Sigmoid colon (tissue), 6 donors: ENCODE measurements at regions not wholly inside any gene's neighbourhood (a gene's known extent, or its start where the extent isn't known, plus 50 kb on each side); places are given as distances from the start of the nearest gene placed in this dataset.

Source experiments
- DNase-seq: peaks from one replicate; pipeline ENCODE4 v3.0.0-alpha.2; 2019
- H3K27ac ChIP-seq, 4 donors: fragments of 200-600 bp; sonication (generic); one replicate each; pipeline ENCODE4 v1.5.1; 2016 to 2019; ENCODE audit warnings: mild to moderate bottlenecking in 1 of 4
- H3K27me3 ChIP-seq, 3 donors: fragments of 200-600 bp; sonication (generic); one replicate each; pipeline ENCODE4 v1.5.1; 2019; ENCODE audit warnings: mild to moderate bottlenecking in 1 of 3
- H3K36me3 ChIP-seq, 4 donors: fragments of 200-600 bp; sonication (generic); one replicate each; pipeline ENCODE4 v1.5.1; 2016 to 2019
- H3K4me1 ChIP-seq, 4 donors: fragments of 200-600 bp; sonication (generic); one replicate each; pipeline ENCODE4 v1.5.1; 2017 to 2019
- H3K4me3 ChIP-seq, 4 donors: fragments of 200-600 bp; sonication (generic); one replicate each; pipeline ENCODE4 v1.5.1; 2017 to 2019; ENCODE audit warnings: mild to moderate bottlenecking in 2 of 4, moderate library complexity in 1 of 4
- H3K9me3 ChIP-seq, 4 donors: fragments of 200-600 bp in 3 of 4; sonication (generic) in 3 of 4; one replicate each; pipeline versions ENCODE4 v1.5.1 to v1.6.1; 2013 to 2019
- CTCF ChIP-seq, 4 experiments: fragments of 450-650 bp in 3 of 4; fragments of 200-600 bp in 1 of 4; IDR thresholded peaks; one replicate each; pipeline ENCODE4 v1.5.1; 2016 to 2019; ENCODE audit warnings: antibody characterized with exemption in 4 of 4, mild to moderate bottlenecking in 3 of 4, moderate library complexity in 2 of 4
- EP300 ChIP-seq, 4 donors: sonication (generic); formaldehyde crosslinking; IDR thresholded peaks; one replicate each; pipeline ENCODE4 v1.6.1; 2017; ENCODE audit warnings: antibody characterized with exemption in 4 of 4
- POLR2A ChIP-seq, 2 donors: fragments of 450-650 bp; IDR thresholded peaks; one replicate each; pipeline ENCODE4 v1.6.1; 2016; ENCODE audit warnings: antibody characterized with exemption in 2 of 2, mild to moderate bottlenecking in 2 of 2, moderate library complexity in 2 of 2
- POLR2AphosphoS5 ChIP-seq, 4 donors: sonication (generic); formaldehyde crosslinking; IDR thresholded peaks; one replicate each; pipeline ENCODE4 v1.6.1; 2017; ENCODE audit warnings: antibody characterized with exemption in 4 of 4
- WGBS, 2 donors: extraction: QIAGEN DNeasy Blood & Tissue Kit; methylation state at CpG; one replicate each; pipeline ENCODE4 v1.1.7; 2013; 5-methylcytosine and 5-hydroxymethylcytosine counted together
- intact Hi-C: fragments of 100-400 bp; cut with DNase I; formaldehyde crosslinking; loops from one replicate; pipeline ENCODE4 v1.15.1; 2023
- donor health status: healthy with polysubstance abuse.
- donor health status: healthy.

- intact Hi-C loops = no loop called here
- 47 to 48% methylated on average over 11 of the region's 11 CpGs for WGBS, 2 donors
- TF ChIP-seq POLR2A (IDR thresholded peaks at IDR 0.05) = no peak
- TF ChIP-seq POLR2AphosphoS5 (IDR thresholded peaks at IDR 0.05) = no peak
- TF ChIP-seq CTCF (IDR thresholded peaks at IDR 0.05) = no peak
- TF ChIP-seq EP300 (IDR thresholded peaks at IDR 0.05) = no peak
- no peaks in the 10 kb centered on the region for H3K9me3 ChIP-seq
- no peaks in the 10 kb centered on the region for H3K27me3 ChIP-seq
- H3K27ac ChIP-seq = no peak overlapping the region
- DNase-seq = no peak
- no peak overlapping the region for H3K4me3 ChIP-seq
- H3K36me3 ChIP-seq = no peaks in the 10 kb centered on the region
- no peaks in the 10 kb centered on the region for H3K4me1 ChIP-seq
Measured at GRCh38 chr2:129906861-129907235, 72.6 kb upstream of the RAB6C start.

GRCh38 chr2:129907256-129907998 is 72.0 kb upstream of the RAB6C start:
- intact Hi-C loops = no loop called here
- Histone ChIP-seq H3K27ac (no peak overlapping the region), H3K4me1 (no peaks in the 10 kb centered on the region), H3K4me3 (no peak overlapping the region), H3K27me3 (no peaks in the 10 kb centered on the region), H3K36me3 (no peaks in the 10 kb centered on the region), H3K9me3 (no peaks in the 10 kb centered on the region)
- no peak for DNase-seq
- TF ChIP-seq EP300 (IDR thresholded peaks at IDR 0.05) (no peak), POLR2AphosphoS5 (IDR thresholded peaks at IDR 0.05) (no peak), POLR2A (IDR thresholded peaks at IDR 0.05) (no peak), CTCF (IDR thresholded peaks at IDR 0.05) (no peak)
- WGBS, 2 donors = 65 to 84% methylated on average over 13 of the region's 13 CpGs

- Histone ChIP-seq H3K4me1 (no peaks in the 10 kb centered on the region), H3K36me3 (no peaks in the 10 kb centered on the region), H3K27me3 (no peaks in the 10 kb centered on the region), H3K9me3 (no peaks in the 10 kb centered on the region), H3K4me3 (no peak overlapping the region), H3K27ac (no peak overlapping the region)
- no peak for DNase-seq
- intact Hi-C loops = no loop called here
- TF ChIP-seq CTCF (IDR thresholded peaks at IDR 0.05) (no peak), POLR2AphosphoS5 (IDR thresholded peaks at IDR 0.05) (no peak), EP300 (IDR thresholded peaks at IDR 0.05) (no peak), POLR2A (IDR thresholded peaks at IDR 0.05) (no peak)
- WGBS, 2 donors = 76 to 83% methylated on average over 18 of the region's 18 CpGs
Measured at GRCh38 chr2:129908721-129909373, 70.6 kb upstream of the RAB6C start.

- intact Hi-C loops = no loop called here
- Histone ChIP-seq H3K27me3 (no peaks in the 10 kb centered on the region), H3K36me3 (no peaks in the 10 kb centered on the region), H3K9me3 (no peaks in the 10 kb centered on the region), H3K4me1 (no peaks in the 10 kb centered on the region), H3K27ac (no peak overlapping the region), H3K4me3 (no peak overlapping the region)
- 73 to 81% methylated on average over 15 of the region's 15 CpGs for WGBS, 2 donors
- TF ChIP-seq EP300 (IDR thresholded peaks at IDR 0.05) (no peak), POLR2AphosphoS5 (IDR thresholded peaks at IDR 0.05) (no peak), CTCF (IDR thresholded peaks at IDR 0.05) (no peak), POLR2A (IDR thresholded peaks at IDR 0.05) (no peak)
- DNase-seq = no peak
Measured at GRCh38 chr2:129909651-129910418, 69.6 kb upstream of the RAB6C start.
